Kidney epithelial cell (primary cell): ENCODE measurements at regions not wholly inside any gene's neighbourhood (a gene's known extent, or its start where the extent isn't known, plus 50 kb on each side); places are given as distances from the start of the nearest gene placed in this dataset.

Source experiments
- DNase-seq: peaks from one replicate; pipeline ENCODE4 v3.0.0-alpha.2; 2010; ENCODE audit warnings: low read depth
- H3K27me3 ChIP-seq: 2 replicates; pipeline ENCODE4 v1.6.0; 2011; ENCODE audit warnings: low read length; ENCODE audit not compliant: control insufficient read depth, insufficient read depth
- H3K36me3 ChIP-seq: 2 replicates; pipeline ENCODE4 v1.5.1; 2011; ENCODE audit warnings: low read length; ENCODE audit not compliant: control insufficient read depth, insufficient read depth
- H3K4me3 ChIP-seq: 2 replicates; pipeline ENCODE4 v1.5.1; 2011; ENCODE audit warnings: low read depth, mild to moderate bottlenecking, control low read depth, low read length
- TF ChIP-seq, protein P1 (sequence below): IDR thresholded peaks from 2 replicates; pipeline ENCODE4 v1.5.1; 2011; ENCODE audit warnings: mild to moderate bottlenecking, moderate library complexity, low read length, control low read depth, inconsistent platforms; ENCODE audit not compliant: insufficient read depth, poor library complexity, severe bottlenecking

DNA sequence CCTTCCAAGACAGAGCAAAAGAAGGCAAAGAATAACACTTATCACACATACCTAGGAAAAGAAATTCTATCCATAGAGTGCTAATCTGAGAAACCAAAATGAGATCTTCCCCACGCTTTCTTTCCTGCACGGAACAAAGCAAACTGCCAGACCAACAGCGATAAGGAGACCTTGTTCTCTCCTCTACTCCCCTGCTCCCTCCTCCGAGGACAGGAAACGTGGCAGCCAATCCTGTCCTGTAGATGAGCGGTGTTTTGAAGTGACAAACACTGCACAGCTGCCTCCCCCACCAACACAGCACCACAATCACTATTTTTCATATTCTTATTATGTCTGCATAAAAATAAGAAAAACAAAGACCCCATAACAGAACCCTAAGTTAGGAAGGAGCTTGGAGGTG lies 113.9 kb upstream of the IRS2 start:
- H3K4me3 ChIP-seq: no peak overlapping the region
- TF ChIP-seq, protein P1, sequence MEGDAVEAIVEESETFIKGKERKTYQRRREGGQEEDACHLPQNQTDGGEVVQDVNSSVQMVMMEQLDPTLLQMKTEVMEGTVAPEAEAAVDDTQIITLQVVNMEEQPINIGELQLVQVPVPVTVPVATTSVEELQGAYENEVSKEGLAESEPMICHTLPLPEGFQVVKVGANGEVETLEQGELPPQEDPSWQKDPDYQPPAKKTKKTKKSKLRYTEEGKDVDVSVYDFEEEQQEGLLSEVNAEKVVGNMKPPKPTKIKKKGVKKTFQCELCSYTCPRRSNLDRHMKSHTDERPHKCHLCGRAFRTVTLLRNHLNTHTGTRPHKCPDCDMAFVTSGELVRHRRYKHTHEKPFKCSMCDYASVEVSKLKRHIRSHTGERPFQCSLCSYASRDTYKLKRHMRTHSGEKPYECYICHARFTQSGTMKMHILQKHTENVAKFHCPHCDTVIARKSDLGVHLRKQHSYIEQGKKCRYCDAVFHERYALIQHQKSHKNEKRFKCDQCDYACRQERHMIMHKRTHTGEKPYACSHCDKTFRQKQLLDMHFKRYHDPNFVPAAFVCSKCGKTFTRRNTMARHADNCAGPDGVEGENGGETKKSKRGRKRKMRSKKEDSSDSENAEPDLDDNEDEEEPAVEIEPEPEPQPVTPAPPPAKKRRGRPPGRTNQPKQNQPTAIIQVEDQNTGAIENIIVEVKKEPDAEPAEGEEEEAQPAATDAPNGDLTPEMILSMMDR: no peak
- H3K36me3 ChIP-seq: no peaks in the 10 kb centered on the region
- no peaks in the 10 kb centered on the region for H3K27me3 ChIP-seq
- no peak for DNase-seq

GRCh38 chr13:109899748-109900147 lies 113.4 kb upstream of the IRS2 start:
- H3K27me3 ChIP-seq: no peaks in the 10 kb centered on the region
- no peak for DNase-seq
- no peaks in the 10 kb centered on the region for H3K36me3 ChIP-seq
- TF ChIP-seq, protein P1: no peak
- no peak overlapping the region for H3K4me3 ChIP-seq

- no peak for DNase-seq
- no peaks in the 10 kb centered on the region for H3K27me3 ChIP-seq
- H3K36me3 ChIP-seq: no peaks in the 10 kb centered on the region
- TF ChIP-seq, protein P1: no peak
- H3K4me3 ChIP-seq: no peak overlapping the region
Measured at GRCh38 chr13:109899316-109899715, 112.9 kb upstream of the IRS2 start.

- no peak overlapping the region for H3K4me3 ChIP-seq
- no peak for DNase-seq
- no peaks in the 10 kb centered on the region for H3K36me3 ChIP-seq
- TF ChIP-seq, protein P1: no peak
- H3K27me3 ChIP-seq: no peaks in the 10 kb centered on the region
Measured at GRCh38 chr13:109897988-109898624, 111.7 kb upstream of the IRS2 start.

GRCh38 chr13:109892101-109892500 lies 105.7 kb upstream of the IRS2 start:
- H3K27me3 ChIP-seq: no peaks in the 10 kb centered on the region
- no peak overlapping the region for H3K4me3 ChIP-seq
- TF ChIP-seq, protein P1: no peak
- no peak for DNase-seq
- H3K36me3 ChIP-seq: no peaks in the 10 kb centered on the region

DNA sequence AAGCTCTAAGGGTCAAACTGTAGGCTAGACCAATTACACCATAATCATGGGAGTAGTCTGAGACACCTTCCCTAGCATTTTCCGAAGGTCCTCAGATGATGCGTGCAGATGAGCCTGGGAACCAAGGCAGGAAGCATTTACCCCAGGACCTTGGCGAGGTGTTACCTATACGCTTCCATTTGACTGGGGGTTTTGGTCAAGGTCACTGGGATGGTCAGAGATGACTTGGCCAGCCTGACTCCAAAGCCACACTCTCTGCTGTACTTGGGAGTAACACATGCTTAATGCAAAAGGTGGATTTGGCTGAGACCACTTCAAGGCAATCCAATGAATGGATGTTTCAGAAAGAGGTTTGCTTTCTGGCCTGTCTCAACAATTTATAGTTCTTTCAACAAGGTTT lies 98.9 kb upstream of the IRS2 start:
- TF ChIP-seq, protein P1: no peak
- no peak for DNase-seq
- H3K36me3 ChIP-seq: no peaks in the 10 kb centered on the region
- H3K4me3 ChIP-seq: no peak overlapping the region
- peaks cover 2% of the 10 kb centered on the region for H3K27me3 ChIP-seq
